HL-60 (cell line): ENCODE measurements at regions not wholly inside any gene's neighbourhood (a gene's known extent, or its start where the extent isn't known, plus 50 kb on each side); places are given as distances from the start of the nearest gene placed in this dataset.
"Not testable (repeated sequence)": the region's sequence is repeated elsewhere in the genome, so short reads cannot be mapped to it uniquely, and the experiment has no call there.

Experiments used
- DNase-seq, 2 experiments: peaks; one replicate each; pipeline ENCODE4 v3.0.0-alpha.2; 2010 to 2020; ENCODE audit warnings: low read depth in 1 of 2, low spot score in 1 of 2
- H3K27ac ChIP-seq: fragments of 250-450 bp; sonication (Bioruptor Pico); replicated peaks from 2 replicates; pipeline ENCODE4 v1.5.1; 2020; ENCODE audit warnings: mild to moderate bottlenecking, moderate library complexity
- H3K27me3 ChIP-seq: fragments of 250-450 bp; sonication (Bioruptor Pico); 2 replicates; pipeline ENCODE4 v1.5.1; 2021; ENCODE audit warnings: mild to moderate bottlenecking, moderate library complexity; ENCODE audit not compliant: insufficient read depth, poor library complexity, severe bottlenecking
- H3K4me3 ChIP-seq: replicated peaks from 2 replicates; pipeline ENCODE4 v1.5.1; 2011; ENCODE audit warnings: mild to moderate bottlenecking, control low read depth, low read length; ENCODE audit not compliant: insufficient read depth
- CTCF ChIP-seq: IDR thresholded peaks from one replicate; pipeline ENCODE4 v1.5.1; 2011; ENCODE audit warnings: low read length, control low read depth, inconsistent platforms; ENCODE audit not compliant: insufficient read depth
- GABPA ChIP-seq: IDR thresholded peaks from 2 replicates; pipeline ENCODE4 v1.6.1; 2012; ENCODE audit warnings: low read depth
- POLR2AphosphoS5 ChIP-seq: IDR thresholded peaks from 2 replicates; pipeline ENCODE4 v1.6.1; 2012; ENCODE audit warnings: low read depth
- REST ChIP-seq: IDR thresholded peaks from 2 replicates; pipeline ENCODE4 v1.6.1; 2012; ENCODE audit warnings: low read depth; ENCODE audit not compliant: insufficient replicate concordance
- SPI1 ChIP-seq: IDR thresholded peaks from 2 replicates; pipeline ENCODE4 v1.6.1; 2012; ENCODE audit warnings: low read depth, mild to moderate bottlenecking, borderline replicate concordance

GRCh38 chr6:22765015-22765414, 195.6 kb downstream of the HDGFL1 start:
- no peak for TF ChIP-seq GABPA
- TF ChIP-seq CTCF = no peak
- Histone ChIP-seq H3K27ac (no peak overlapping the region), H3K27me3 (no peaks in the 10 kb centered on the region), H3K4me3 (no peak overlapping the region)
- DNase-seq = no peak

- TF ChIP-seq REST (no peak), GABPA (no peak), POLR2AphosphoS5 (no peak), SPI1 (no peak), CTCF (no peak)
- H3K4me3 ChIP-seq = no peak overlapping the region
- DNase-seq = no peak
- no peaks in the 10 kb centered on the region for H3K27me3 ChIP-seq
- no peak overlapping the region for H3K27ac ChIP-seq
These were observed 197.6 kb downstream of the HDGFL1 start for GRCh38 chr6:22766979-22767378.

GRCh38 chr6:22770054-22770453, 200.7 kb downstream of the HDGFL1 start:
- H3K4me3 ChIP-seq = no peak overlapping the region
- no peak overlapping the region for H3K27ac ChIP-seq
- TF ChIP-seq REST = no peak
- DNase-seq = no peak
- no peaks in the 10 kb centered on the region for H3K27me3 ChIP-seq

GRCh38 chr6:22774129-22774528, 204.8 kb downstream of the HDGFL1 start:
- Histone ChIP-seq H3K4me3 (no peak overlapping the region), H3K27ac (no peak overlapping the region)
- DNase-seq = no peak

GRCh38 chr6:22778438-22778837, 209.1 kb downstream of the HDGFL1 start:
- not testable (repeated sequence) for DNase-seq, H3K4me3 ChIP-seq, H3K27ac ChIP-seq, H3K27me3 ChIP-seq

More at GRCh38 chr6:22774129-22774528, 204.8 kb downstream of the HDGFL1 start:
- no peaks in the 10 kb centered on the region for H3K27me3 ChIP-seq
- TF ChIP-seq CTCF (no peak), GABPA (no peak)
